Neutrophil (primary cell): ENCODE measurements at regions not wholly inside any gene's neighbourhood (a gene's known extent, or its start where the extent isn't known, plus 50 kb on each side); places are given as distances from the start of the nearest gene placed in this dataset.

Experiments
- H3K27ac ChIP-seq: fragments of 200-600 bp; sonication (generic); 2 replicates; pipeline ENCODE4 v1.5.1; 2016; ENCODE audit warnings: mild to moderate bottlenecking, moderate library complexity
- H3K27me3 ChIP-seq: fragments of 200-600 bp; sonication (generic); 2 replicates; pipeline ENCODE4 v1.6.0; 2016; ENCODE audit warnings: mild to moderate bottlenecking
- H3K36me3 ChIP-seq: fragments of 200-600 bp; sonication (generic); 2 replicates; pipeline ENCODE4 v1.5.1; 2017
- H3K4me1 ChIP-seq, 2 experiments: fragments of 200-600 bp in 1 of 2; sonication (generic) in 1 of 2; 1 replicate in 1 of 2; 2 replicates in 1 of 2; pipeline versions ENCODE4 v1.5.1 to v1.6.1; 2013 to 2016; ENCODE audit warnings: low read depth in 1 of 2, low read length in 1 of 2, mild to moderate bottlenecking in 1 of 2, moderate library complexity in 1 of 2; ENCODE audit not compliant: control insufficient read depth in 1 of 2, insufficient read depth in 1 of 2
- H3K4me3 ChIP-seq, 2 experiments: fragments of 200-600 bp in 1 of 2; sonication (generic) in 1 of 2; 1 replicate in 1 of 2; 2 replicates in 1 of 2; pipeline ENCODE4 v1.5.1; 2013 to 2016; ENCODE audit warnings: low read depth in 1 of 2, low read length in 1 of 2, mild to moderate bottlenecking in 1 of 2, moderate library complexity in 1 of 2
- H3K9me3 ChIP-seq: fragments of 200-600 bp; sonication (generic); 2 replicates; pipeline ENCODE4 v1.5.1; 2016
- TF ChIP-seq, protein P1 (sequence below): fragments of 200-600 bp; sonication (generic); IDR thresholded peaks from 2 replicates; pipeline ENCODE4 v1.5.1; 2016; ENCODE audit warnings: antibody characterized with exemption

GRCh38 chr5:124160265-124160664, 586.2 kb downstream of the ZNF608 start:
- H3K27ac ChIP-seq = no peak overlapping the region
- TF ChIP-seq, protein P1, sequence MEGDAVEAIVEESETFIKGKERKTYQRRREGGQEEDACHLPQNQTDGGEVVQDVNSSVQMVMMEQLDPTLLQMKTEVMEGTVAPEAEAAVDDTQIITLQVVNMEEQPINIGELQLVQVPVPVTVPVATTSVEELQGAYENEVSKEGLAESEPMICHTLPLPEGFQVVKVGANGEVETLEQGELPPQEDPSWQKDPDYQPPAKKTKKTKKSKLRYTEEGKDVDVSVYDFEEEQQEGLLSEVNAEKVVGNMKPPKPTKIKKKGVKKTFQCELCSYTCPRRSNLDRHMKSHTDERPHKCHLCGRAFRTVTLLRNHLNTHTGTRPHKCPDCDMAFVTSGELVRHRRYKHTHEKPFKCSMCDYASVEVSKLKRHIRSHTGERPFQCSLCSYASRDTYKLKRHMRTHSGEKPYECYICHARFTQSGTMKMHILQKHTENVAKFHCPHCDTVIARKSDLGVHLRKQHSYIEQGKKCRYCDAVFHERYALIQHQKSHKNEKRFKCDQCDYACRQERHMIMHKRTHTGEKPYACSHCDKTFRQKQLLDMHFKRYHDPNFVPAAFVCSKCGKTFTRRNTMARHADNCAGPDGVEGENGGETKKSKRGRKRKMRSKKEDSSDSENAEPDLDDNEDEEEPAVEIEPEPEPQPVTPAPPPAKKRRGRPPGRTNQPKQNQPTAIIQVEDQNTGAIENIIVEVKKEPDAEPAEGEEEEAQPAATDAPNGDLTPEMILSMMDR = no peak
- H3K36me3 ChIP-seq = no peaks in the 10 kb centered on the region
- no peaks in the 10 kb centered on the region for H3K4me1 ChIP-seq
- H3K9me3 ChIP-seq = peaks cover 3% of the 10 kb centered on the region
- no peaks in the 10 kb centered on the region for H3K27me3 ChIP-seq
- no peak overlapping the region for H3K4me3 ChIP-seq

GRCh38 chr5:124157320-124157719, 589.1 kb downstream of the ZNF608 start:
- no peak overlapping the region for H3K27ac ChIP-seq
- H3K4me3 ChIP-seq = no peak overlapping the region

GRCh38 chr5:124156415-124156996, 589.9 kb downstream of the ZNF608 start:
- H3K27me3 ChIP-seq = no peaks in the 10 kb centered on the region
- TF ChIP-seq, protein P1 = no peak
- H3K36me3 ChIP-seq = no peaks in the 10 kb centered on the region
- H3K4me3 ChIP-seq = no peak overlapping the region
- H3K27ac ChIP-seq = no peak overlapping the region
- H3K9me3 ChIP-seq = peaks cover 3% of the 10 kb centered on the region
- H3K4me1 ChIP-seq = no peaks in the 10 kb centered on the region

More at GRCh38 chr5:124157320-124157719, 589.1 kb downstream of the ZNF608 start:
- Histone ChIP-seq H3K27me3 (no peaks in the 10 kb centered on the region), H3K36me3 (no peaks in the 10 kb centered on the region), H3K4me1 (no peaks in the 10 kb centered on the region), H3K9me3 (peaks cover 3% of the 10 kb centered on the region)
- TF ChIP-seq, protein P1 = no peak

DNA sequence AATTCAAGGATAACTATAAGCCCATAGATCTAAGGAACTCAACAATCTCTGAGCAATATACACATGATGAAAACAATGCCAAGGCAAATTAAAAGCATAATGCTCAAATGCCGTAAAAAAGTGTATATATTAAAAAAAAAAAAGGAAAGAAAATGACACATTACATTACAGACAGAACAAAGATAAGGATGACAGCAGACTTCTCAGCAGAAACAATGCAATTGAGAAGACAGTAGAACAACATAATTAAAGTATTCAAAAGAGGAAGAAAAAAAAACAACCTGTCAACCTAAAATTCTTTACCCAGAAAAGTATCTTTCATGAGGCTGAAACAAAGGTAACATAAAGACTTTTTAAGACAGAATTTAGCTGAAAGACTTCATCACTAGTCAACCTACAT, 591.7 kb downstream of the ZNF608 start:
- no peaks in the 10 kb centered on the region for H3K36me3 ChIP-seq
- TF ChIP-seq, protein P1 = no peak
- peaks cover 3% of the 10 kb centered on the region for H3K9me3 ChIP-seq
- H3K27ac ChIP-seq = no peak overlapping the region
- no peaks in the 10 kb centered on the region for H3K4me1 ChIP-seq
- no peak overlapping the region for H3K4me3 ChIP-seq
- H3K27me3 ChIP-seq = no peaks in the 10 kb centered on the region

- no peaks in the 10 kb centered on the region for H3K4me1 ChIP-seq
- peaks cover 3% of the 10 kb centered on the region for H3K9me3 ChIP-seq
- H3K4me3 ChIP-seq = no peak overlapping the region
- TF ChIP-seq, protein P1 = no peak
- H3K27ac ChIP-seq = no peak overlapping the region
- no peaks in the 10 kb centered on the region for H3K27me3 ChIP-seq
- H3K36me3 ChIP-seq = no peaks in the 10 kb centered on the region
Observed at GRCh38 chr5:124153588-124153987, 592.9 kb downstream of the ZNF608 start.
